GM10248 (cell line): ENCODE measurements at regions not wholly inside any gene's neighbourhood (a gene's known extent, or its start where the extent isn't known, plus 50 kb on each side); places are given as distances from the start of the nearest gene placed in this dataset.
"Not testable (repeated sequence)": the region's sequence is repeated elsewhere in the genome, so short reads cannot be mapped to it uniquely, and the experiment has no call there.

Experiments used
- CTCF ChIA-PET: fragments of 300-600 bp; sonication (Branson Sonifier 250); formaldehyde crosslinking; extraction: SDS; loops from one replicate; lab custom pipeline; 2021; ENCODE audit warnings: antibody characterized with exemption; lab: Yijun Ruan, JAX
- POLR2A ChIA-PET: fragments of 350-650 bp; sonication (Branson Sonifier 250); formaldehyde crosslinking; extraction: SDS; loops from one replicate; lab custom pipeline; 2020; ENCODE audit warnings: antibody characterized with exemption; lab: Yijun Ruan, JAX
- DNase-seq: peaks from one replicate; pipeline ENCODE4 v3.0.0; 2012; ENCODE audit errors: extremely low spot score
- TF ChIP-seq, protein P1 (sequence below): IDR thresholded peaks from 2 replicates; pipeline ENCODE4 v1.5.1; 2012; ENCODE audit warnings: mild to moderate bottlenecking, low read depth; ENCODE audit errors: extremely low read depth, missing control alignments, control extremely low read depth

DNA sequence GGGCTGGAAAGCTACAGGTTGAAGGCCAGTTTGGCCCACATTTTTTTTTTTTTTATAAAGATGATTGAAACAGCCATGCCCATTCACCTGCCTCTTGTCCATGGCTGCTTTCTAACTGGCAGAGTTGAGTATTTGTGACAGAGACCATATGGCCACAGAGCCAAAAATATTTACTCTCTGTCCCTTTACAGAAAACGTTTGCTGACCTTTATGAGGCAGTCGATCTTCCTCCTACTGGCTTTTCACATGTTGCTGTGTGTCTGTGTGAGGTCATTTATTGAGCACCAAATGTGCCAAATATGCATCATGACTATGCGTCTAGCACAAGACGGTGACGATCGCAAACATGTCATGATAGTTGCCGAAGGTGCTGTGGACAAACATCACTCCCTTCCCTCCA is 200.6 kb upstream of the FRG1 start:
- CTCF ChIA-PET, POLR2A ChIA-PET, DNase-seq: not testable (repeated sequence)

DNA sequence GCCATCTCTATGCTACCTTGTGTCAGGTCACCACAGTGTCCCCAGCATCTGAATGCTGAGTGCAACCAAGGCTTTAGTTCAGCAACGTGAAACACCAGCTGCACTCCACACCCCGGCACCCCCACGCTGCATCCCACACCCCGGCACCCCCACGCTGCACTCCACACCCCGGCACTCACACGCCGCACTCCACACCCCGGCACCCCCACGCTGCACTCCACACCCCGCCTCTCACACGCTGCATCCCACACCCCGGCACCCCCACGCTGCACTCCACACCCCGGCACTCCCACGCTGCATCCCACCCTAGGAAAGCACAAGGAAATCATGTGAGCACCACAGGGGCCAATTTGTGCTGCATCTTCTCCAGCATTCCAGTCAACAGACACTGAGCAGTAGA is 199.8 kb upstream of the FRG1 start:
- ChIA-PET POLR2A (no interaction called here), CTCF (no interaction called here)
- TF ChIP-seq, protein P1, sequence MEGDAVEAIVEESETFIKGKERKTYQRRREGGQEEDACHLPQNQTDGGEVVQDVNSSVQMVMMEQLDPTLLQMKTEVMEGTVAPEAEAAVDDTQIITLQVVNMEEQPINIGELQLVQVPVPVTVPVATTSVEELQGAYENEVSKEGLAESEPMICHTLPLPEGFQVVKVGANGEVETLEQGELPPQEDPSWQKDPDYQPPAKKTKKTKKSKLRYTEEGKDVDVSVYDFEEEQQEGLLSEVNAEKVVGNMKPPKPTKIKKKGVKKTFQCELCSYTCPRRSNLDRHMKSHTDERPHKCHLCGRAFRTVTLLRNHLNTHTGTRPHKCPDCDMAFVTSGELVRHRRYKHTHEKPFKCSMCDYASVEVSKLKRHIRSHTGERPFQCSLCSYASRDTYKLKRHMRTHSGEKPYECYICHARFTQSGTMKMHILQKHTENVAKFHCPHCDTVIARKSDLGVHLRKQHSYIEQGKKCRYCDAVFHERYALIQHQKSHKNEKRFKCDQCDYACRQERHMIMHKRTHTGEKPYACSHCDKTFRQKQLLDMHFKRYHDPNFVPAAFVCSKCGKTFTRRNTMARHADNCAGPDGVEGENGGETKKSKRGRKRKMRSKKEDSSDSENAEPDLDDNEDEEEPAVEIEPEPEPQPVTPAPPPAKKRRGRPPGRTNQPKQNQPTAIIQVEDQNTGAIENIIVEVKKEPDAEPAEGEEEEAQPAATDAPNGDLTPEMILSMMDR: no peak

DNA sequence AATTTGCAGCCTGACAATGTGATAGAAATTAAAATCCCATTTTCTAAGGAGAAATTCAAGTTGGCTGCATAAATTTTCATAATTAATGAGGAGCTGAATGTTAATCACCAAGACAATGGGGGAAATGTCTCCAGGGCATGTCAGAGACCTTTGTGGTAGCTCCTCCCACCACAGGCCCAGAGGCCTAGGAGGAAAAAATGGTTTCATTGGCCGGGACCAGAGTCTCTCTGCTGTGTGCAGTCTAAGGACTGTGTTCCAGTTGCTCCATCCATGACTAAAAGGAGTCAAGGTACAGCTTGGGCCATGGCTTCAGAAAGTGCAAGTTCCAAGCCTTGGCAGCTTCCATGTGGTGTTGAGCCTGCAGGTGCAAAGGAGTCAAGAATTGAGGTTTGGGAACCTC is 187.6 kb upstream of the FRG1 start:
- CTCF ChIA-PET, DNase-seq, POLR2A ChIA-PET: not testable (repeated sequence)

More for the DNA sequence above, 199.8 kb upstream of the FRG1 start:
- DNase-seq: no peak

DNA sequence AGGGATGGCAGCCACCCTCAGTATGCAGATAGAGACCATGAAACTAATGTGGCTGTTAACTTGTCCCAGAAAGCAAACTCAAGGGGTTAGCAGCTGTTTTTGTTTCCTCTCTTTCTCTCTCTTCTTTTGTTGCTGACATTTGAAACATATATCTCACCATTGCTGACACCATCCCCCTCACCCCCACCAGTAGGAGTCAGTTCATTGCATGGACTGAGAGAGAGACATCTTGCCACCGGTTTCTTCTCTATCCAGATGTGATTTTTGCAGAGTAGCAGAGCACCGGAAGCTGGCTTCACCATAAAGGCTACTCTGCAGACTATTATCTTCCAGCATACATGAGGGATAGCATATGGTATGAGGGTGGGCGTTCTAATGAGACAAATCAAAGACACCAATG is 177.1 kb upstream of the FRG1 start:
- POLR2A ChIA-PET: no interaction called here

DNA sequence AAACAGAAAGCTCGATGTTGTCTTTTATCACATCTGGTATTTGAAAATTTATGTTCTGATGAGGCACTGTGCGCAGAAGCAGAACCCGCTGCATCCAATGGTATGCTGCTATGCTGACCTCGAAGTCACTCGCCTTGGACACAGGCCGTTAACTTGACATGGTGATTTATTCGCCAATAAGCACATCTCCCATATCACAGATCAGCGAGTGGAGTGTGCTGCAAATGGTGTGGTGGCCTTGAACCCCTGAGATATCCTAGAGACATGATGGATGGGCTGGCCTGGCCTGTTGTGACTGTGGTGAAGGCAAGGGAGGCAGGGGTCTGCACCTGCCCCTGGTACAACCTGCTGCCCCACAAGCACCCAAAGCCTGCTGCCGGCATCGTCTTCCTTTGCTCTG is 175.4 kb upstream of the FRG1 start:
- POLR2A ChIA-PET: no interaction called here
- DNase-seq: no peak
- TF ChIP-seq, protein P1: no peak
- CTCF ChIA-PET: interaction anchor here (1.1 kb wide), 1 partner anchor 29 kb away, joined by 3 read pairs; no protein-coding TSS in a partner anchor

More for the DNA sequence above, 177.1 kb upstream of the FRG1 start:
- TF ChIP-seq, protein P1: no peak
- CTCF ChIA-PET: no interaction called here
- DNase-seq: no peak

DNA sequence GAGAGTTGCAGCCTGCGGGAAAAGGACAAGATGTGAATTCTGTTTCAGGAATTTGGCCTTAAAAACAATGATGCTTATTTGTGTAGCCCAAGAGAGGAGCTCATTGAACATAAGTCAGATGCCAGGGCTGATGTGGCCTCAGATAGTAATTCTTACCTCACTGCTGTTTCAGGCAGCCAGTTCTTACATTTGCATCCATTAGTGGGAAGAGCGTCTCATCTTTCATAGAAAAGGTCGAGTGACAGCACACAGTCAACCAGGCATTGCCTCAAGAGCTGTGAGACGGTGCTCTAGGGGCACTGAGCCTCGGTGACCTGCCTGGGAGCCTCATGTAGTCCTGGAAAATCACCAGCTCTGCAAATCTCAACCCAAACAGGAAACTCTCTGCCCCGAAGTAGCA is 174.9 kb upstream of the FRG1 start:
- TF ChIP-seq, protein P1: no peak
- POLR2A ChIA-PET: no interaction called here
- CTCF ChIA-PET: interaction anchor here (1.1 kb wide), 1 partner anchor 28 kb away, joined by 3 read pairs; no protein-coding TSS in a partner anchor
- DNase-seq: no peak

DNA sequence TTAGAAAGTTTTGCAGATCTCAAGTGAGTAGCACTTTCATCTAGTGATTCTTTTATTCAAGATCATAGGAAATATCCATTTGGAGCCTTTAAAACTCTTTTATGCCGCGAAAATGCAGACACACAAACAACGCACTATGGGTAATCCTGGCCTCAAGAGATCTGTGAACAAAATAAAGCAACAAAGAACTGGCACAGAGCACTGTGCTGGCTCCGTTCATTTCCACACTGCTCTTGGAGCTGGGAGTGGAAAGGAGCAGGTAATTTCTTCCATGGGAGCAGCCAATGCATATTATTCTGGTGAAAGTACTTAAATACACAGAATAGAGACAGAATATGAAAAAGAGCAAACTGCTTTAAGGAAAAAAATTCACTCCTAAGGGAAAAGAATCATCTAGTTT is 172.7 kb upstream of the FRG1 start:
- CTCF ChIA-PET: interaction anchor here (1.5 kb wide), 1 partner anchor 25 kb away, joined by 4 read pairs; no protein-coding TSS in a partner anchor
- TF ChIP-seq, protein P1: no peak
- POLR2A ChIA-PET: no interaction called here

DNA sequence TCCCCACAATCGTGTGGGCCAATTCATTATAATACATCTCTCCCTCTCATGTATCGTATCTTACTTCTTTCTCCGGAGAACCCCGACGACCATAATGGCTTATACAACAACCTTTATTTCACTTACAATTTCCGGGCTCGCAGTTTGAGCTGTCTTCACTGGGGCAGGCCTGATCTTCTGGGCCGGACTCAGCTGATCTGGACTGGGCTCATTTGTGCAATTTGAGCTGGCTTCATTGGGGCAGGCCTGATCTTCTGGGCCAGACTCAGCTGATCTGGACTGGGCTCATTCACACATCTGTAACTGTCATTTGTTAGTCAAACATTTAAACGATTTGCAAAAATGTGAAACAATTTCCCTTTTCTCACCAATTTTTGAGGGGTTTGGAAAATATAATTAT is 171.5 kb upstream of the FRG1 start:
- ChIA-PET CTCF (interaction anchor here (1.2 kb wide), 1 partner anchor 8 kb away, joined by 3 read pairs; no protein-coding TSS in a partner anchor), POLR2A (no interaction called here)
- DNase-seq: no peak
- TF ChIP-seq, protein P1: no peak

More for the DNA sequence above, 172.7 kb upstream of the FRG1 start:
- no peak for DNase-seq
